A673 (cell line): ENCODE measurements at regions not wholly inside any gene's neighbourhood (a gene's known extent, or its start where the extent isn't known, plus 50 kb on each side); places are given as distances from the start of the nearest gene placed in this dataset.

Experiments
- BruUV-seq: library from RNA; stranded (reverse); fragments of 400-500 nt; replicated peaks from 2 replicates; lab custom pipeline; 2021; lab: Mats Ljungman, UMichigan
- CTCF ChIA-PET: fragments of 300-600 bp; sonication (Branson Sonifier 250); formaldehyde crosslinking; loops from one replicate; lab custom pipeline; 2022; ENCODE audit warnings: antibody characterized with exemption; lab: Charles Lee
- POLR2A ChIA-PET: fragments of 300-600 bp; sonication (Branson Sonifier 250); formaldehyde crosslinking; loops from one replicate; lab custom pipeline; 2022; ENCODE audit warnings: antibody characterized with exemption; ENCODE audit not compliant: low non-redundant PET; lab: Charles Lee
- DNase-seq: peaks from one replicate; pipeline ENCODE4 v3.0.0-alpha.2; 2015; ENCODE audit warnings: low spot score
- H3K27ac ChIP-seq: fragments of 200-600 bp; sonication (generic); 2 replicates; pipeline ENCODE4 v1.5.1; 2016; ENCODE audit warnings: mixed run types, low read depth, mild to moderate bottlenecking, mixed read lengths, antibody characterized with exemption, low read length; ENCODE audit not compliant: poor library complexity, severe bottlenecking
- H3K27me3 ChIP-seq: fragments of 200-600 bp; sonication (generic); replicated peaks from 2 replicates; pipeline ENCODE4 v1.6.1; 2017; ENCODE audit warnings: mixed run types, low read depth, mild to moderate bottlenecking, mixed read lengths, antibody characterized with exemption, low read length; ENCODE audit not compliant: insufficient read depth, poor library complexity
- H3K36me3 ChIP-seq: fragments of 200-600 bp; sonication (generic); 2 replicates; pipeline ENCODE4 v1.6.1; 2016; ENCODE audit warnings: mixed run types, mild to moderate bottlenecking, mixed read lengths, antibody characterized with exemption, low read length; ENCODE audit not compliant: insufficient read depth, poor library complexity, severe bottlenecking
- H3K4me1 ChIP-seq: fragments of 200-600 bp; sonication (generic); 2 replicates; pipeline ENCODE4 v1.6.1; 2017; ENCODE audit warnings: mixed run types, mild to moderate bottlenecking, mixed read lengths, antibody characterized with exemption, low read length; ENCODE audit not compliant: insufficient read depth, poor library complexity, severe bottlenecking
- H3K4me3 ChIP-seq: fragments of 200-600 bp; sonication (generic); 2 replicates; pipeline ENCODE4 v1.5.1; 2016; ENCODE audit warnings: low read depth, mixed run types, mild to moderate bottlenecking, mixed read lengths, low read length; ENCODE audit not compliant: poor library complexity, severe bottlenecking
- H3K9me3 ChIP-seq: fragments of 200-600 bp; sonication (generic); 2 replicates; pipeline ENCODE4 v1.6.1; 2016; ENCODE audit warnings: mixed run types, low read depth, mild to moderate bottlenecking, mixed read lengths, antibody characterized with exemption, low read length; ENCODE audit not compliant: poor library complexity, severe bottlenecking
- CTCF ChIP-seq: fragments of 300-800, 200-600 bp; sonication (generic); conservative IDR thresholded peaks from 2 replicates; pipeline ENCODE4 v1.5.1; 2017; ENCODE audit warnings: low read depth, mild to moderate bottlenecking, antibody characterized with exemption, low read length, moderate library complexity, mixed read lengths
- EZH2 ChIP-seq: fragments of 200-600 bp; sonication (generic); IDR thresholded peaks from 2 replicates; pipeline ENCODE4 v1.6.1; 2017; ENCODE audit warnings: borderline replicate concordance, low read depth, mild to moderate bottlenecking, mixed read lengths, antibody characterized with exemption, low read length; ENCODE audit not compliant: poor library complexity, severe bottlenecking
- intact Hi-C: fragments of 100-400 bp; cut with micrococcal nuclease; formaldehyde crosslinking; loops from one replicate; pipeline ENCODE4 v1.10.0; 2022; ENCODE audit not compliant: unreplicated experiment

- DNase-seq = no peak
- H3K4me1 ChIP-seq = no peaks in the 10 kb centered on the region
- ChIA-PET CTCF (no interaction called here), POLR2A (no interaction called here)
- no peak overlapping the region for H3K4me3 ChIP-seq
- H3K9me3 ChIP-seq = no peaks in the 10 kb centered on the region
- intact Hi-C loops = no loop called here
- no peak overlapping the region for H3K27ac ChIP-seq
- H3K27me3 ChIP-seq = peaks cover 13% of the 10 kb centered on the region
- no peaks in the 10 kb centered on the region for H3K36me3 ChIP-seq
- no TSS peak for BruUV-seq
- TF ChIP-seq EZH2 = no peak
These were observed 1527.5 kb upstream of the SLC10A2 start for GRCh38 chr13:104593693-104594092.

DNA sequence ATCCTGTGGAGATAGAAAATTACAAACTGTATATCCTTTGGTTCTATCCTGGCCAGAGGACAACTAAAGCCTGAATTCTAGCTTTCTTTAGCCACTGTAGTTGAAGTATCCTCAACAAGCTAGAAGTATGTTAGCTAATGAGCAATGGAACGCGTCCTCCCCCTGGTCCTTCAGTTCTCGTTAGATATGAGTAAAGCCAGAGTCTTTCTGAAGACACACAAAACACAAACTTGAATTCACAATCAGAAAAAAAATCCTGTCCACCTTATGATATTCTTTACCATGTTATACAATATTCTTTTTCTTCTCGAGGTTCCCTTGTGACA lies 1527.0 kb upstream of the SLC10A2 start:
- H3K36me3 ChIP-seq = no peaks in the 10 kb centered on the region
- no peak for DNase-seq
- no peak overlapping the region for H3K27ac ChIP-seq
- no peak for TF ChIP-seq EZH2
- no peak for TF ChIP-seq CTCF
- BruUV-seq = no TSS peak
- H3K27me3 ChIP-seq = peaks cover 13% of the 10 kb centered on the region
- H3K4me3 ChIP-seq = no peak overlapping the region
- POLR2A ChIA-PET = no interaction called here
- intact Hi-C loops = no loop called here
- H3K4me1 ChIP-seq = no peaks in the 10 kb centered on the region
- CTCF ChIA-PET = no interaction called here
- H3K9me3 ChIP-seq = no peaks in the 10 kb centered on the region

- peaks cover 13% of the 10 kb centered on the region for H3K27me3 ChIP-seq
- no peak overlapping the region for H3K4me3 ChIP-seq
- no peak for DNase-seq
- H3K36me3 ChIP-seq = no peaks in the 10 kb centered on the region
- no TSS peak for BruUV-seq
- H3K27ac ChIP-seq = no peak overlapping the region
- intact Hi-C loops = no loop called here
- TF ChIP-seq EZH2 = no peak
- no peaks in the 10 kb centered on the region for H3K4me1 ChIP-seq
- ChIA-PET POLR2A (no interaction called here), CTCF (no interaction called here)
- no peaks in the 10 kb centered on the region for H3K9me3 ChIP-seq
These were observed 1526.5 kb upstream of the SLC10A2 start for GRCh38 chr13:104592545-104593250.

DNA sequence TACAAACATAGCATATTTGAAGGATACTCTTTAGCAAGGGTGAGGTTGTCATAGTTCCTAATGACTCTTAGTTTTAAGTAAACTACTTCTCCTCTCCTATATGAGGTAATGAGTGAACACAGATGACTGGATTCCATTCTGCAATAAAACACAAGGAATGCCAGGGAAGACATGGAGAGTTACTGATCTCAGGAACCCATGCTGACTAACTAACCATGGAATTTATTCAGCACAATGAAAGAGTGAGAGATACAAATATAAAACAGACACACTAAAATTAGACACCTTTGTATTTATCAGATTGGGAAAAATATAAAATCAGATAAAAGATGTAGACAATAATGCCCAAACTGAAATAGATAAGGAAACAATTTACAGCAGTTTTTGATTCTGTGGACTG lies 1525.9 kb upstream of the SLC10A2 start:
- intact Hi-C loops = no loop called here
- Histone ChIP-seq H3K27ac (no peak overlapping the region), H3K27me3 (peaks cover 13% of the 10 kb centered on the region), H3K4me3 (no peak overlapping the region), H3K9me3 (no peaks in the 10 kb centered on the region), H3K4me1 (no peaks in the 10 kb centered on the region), H3K36me3 (no peaks in the 10 kb centered on the region)
- no TSS peak for BruUV-seq
- no peak for DNase-seq
- ChIA-PET POLR2A (no interaction called here), CTCF (no interaction called here)
- no peak for TF ChIP-seq CTCF
- no peak for TF ChIP-seq EZH2
